PC-3 (cell line): ENCODE measurements at regions not wholly inside any gene's neighbourhood (a gene's known extent, or its start where the extent isn't known, plus 50 kb on each side); places are given as distances from the start of the nearest gene placed in this dataset.

ENCODE experiments used
- ATAC-seq: fragments of 200-7000 bp; cut with Tn5 transposase; 2 replicates; pipeline ENCODE4 v1.9.1; 2020; ENCODE audit warnings: mild to moderate bottlenecking, moderate library complexity
- BruUV-seq: library from RNA; stranded (reverse); fragments of 400-500 nt; replicated peaks from 2 replicates; lab custom pipeline; 2021; lab: Mats Ljungman, UMichigan
- CTCF ChIA-PET: fragments of 300-600 bp; sonication (Branson Sonifier 250); formaldehyde crosslinking; loops from one replicate; lab custom pipeline; 2022; ENCODE audit warnings: antibody characterized with exemption; lab: Charles Lee
- POLR2A ChIA-PET: fragments of 300-600 bp; sonication (Branson Sonifier 250); formaldehyde crosslinking; loops from one replicate; lab custom pipeline; 2022; ENCODE audit warnings: antibody characterized with exemption; ENCODE audit not compliant: unreplicated experiment; lab: Charles Lee
- DNase-seq: peaks from one replicate; pipeline ENCODE4 v3.0.0-alpha.2; 2015
- H2AFZ ChIP-seq: fragments of 300-600 bp; sonication (generic); 2 replicates; pipeline ENCODE4 v1.6.0; 2016; ENCODE audit warnings: antibody characterized with exemption, low read length
- H3F3A ChIP-seq: fragments of 300-600 bp; sonication (generic); one replicate; pipeline ENCODE4 v1.6.0; 2017; ENCODE audit warnings: antibody characterized with exemption, low read length, control low read depth, mild to moderate bottlenecking; ENCODE audit not compliant: unreplicated experiment
- H3K27ac ChIP-seq: fragments of 300-600 bp; sonication (generic); 2 replicates; pipeline ENCODE4 v1.5.1; 2016; ENCODE audit warnings: mild to moderate bottlenecking, low read length
- H3K27me3 ChIP-seq: fragments of 300-600 bp; sonication (generic); 2 replicates; pipeline ENCODE4 v1.6.1; 2016; ENCODE audit warnings: low read length, mixed read lengths
- H3K36me3 ChIP-seq: fragments of 300-600 bp; sonication (generic); 2 replicates; pipeline ENCODE4 v1.6.1; 2016; ENCODE audit warnings: low read depth, mixed run types, low read length, mixed read lengths
- H3K4me1 ChIP-seq: fragments of 300-600 bp; sonication (generic); 2 replicates; pipeline ENCODE4 v1.5.1; 2016; ENCODE audit warnings: low read length; ENCODE audit not compliant: insufficient read depth
- H3K4me2 ChIP-seq: fragments of 300-600 bp; sonication (generic); 2 replicates; pipeline ENCODE4 v1.6.0; 2016; ENCODE audit warnings: low read length
- H3K4me3 ChIP-seq: fragments of 300-600 bp; sonication (generic); 2 replicates; pipeline ENCODE4 v1.5.1; 2016; ENCODE audit warnings: mild to moderate bottlenecking, low read length, mixed read lengths
- H3K79me2 ChIP-seq: fragments of 300-600 bp; sonication (generic); 2 replicates; pipeline ENCODE4 v1.6.1; 2017; ENCODE audit warnings: low read length, mixed read lengths
- H3K9ac ChIP-seq: fragments of 300-600 bp; sonication (generic); 2 replicates; pipeline ENCODE4 v1.6.0; 2016; ENCODE audit warnings: mild to moderate bottlenecking, low read length
- H3K9me2 ChIP-seq: fragments of 300-600 bp; sonication (generic); replicated peaks from 2 replicates; pipeline ENCODE4 v1.6.1; 2016; ENCODE audit warnings: mixed run types, low read length, mixed read lengths
- H3K9me3 ChIP-seq: fragments of 300-600 bp; sonication (generic); 2 replicates; pipeline ENCODE4 v1.6.1; 2016; ENCODE audit warnings: low read length, mixed read lengths
- H4K20me1 ChIP-seq: fragments of 300-600 bp; sonication (generic); 2 replicates; pipeline ENCODE4 v1.6.1; 2016; ENCODE audit warnings: low read length, mixed read lengths
- CTCF ChIP-seq: fragments of 300-600 bp; sonication (generic); conservative IDR thresholded peaks from 2 replicates; pipeline ENCODE4 v1.5.1; 2017; ENCODE audit warnings: antibody characterized with exemption, low read depth, mild to moderate bottlenecking, low read length
- EZH2 ChIP-seq: fragments of 300-600 bp; sonication (generic); IDR thresholded peaks from one replicate; pipeline ENCODE4 v1.6.1; 2017; ENCODE audit warnings: antibody characterized with exemption, mild to moderate bottlenecking, low read length; ENCODE audit not compliant: unreplicated experiment
- EZH2phosphoT487 ChIP-seq: fragments of 300-600 bp; sonication (generic); IDR thresholded peaks from 2 replicates; pipeline ENCODE4 v1.6.1; 2018; ENCODE audit warnings: mild to moderate bottlenecking, antibody characterized with exemption, low read length, borderline replicate concordance
- intact Hi-C: fragments of 100-400 bp; cut with micrococcal nuclease; formaldehyde crosslinking; loops from 2 replicates; pipeline ENCODE4 v1.9.0; 2023

- no peaks in the 10 kb centered on the region for H3K4me1 ChIP-seq
- no peak overlapping the region for H3K4me2 ChIP-seq
- no peaks in the 10 kb centered on the region for H3F3A ChIP-seq
- no peak overlapping the region for H2AFZ ChIP-seq
- DNase-seq, result no peak
- ChIA-PET CTCF (no interaction called here), POLR2A (no interaction called here)
- BruUV-seq, result no TSS peak
- intact Hi-C loops, result no loop called here
- H3K27me3 ChIP-seq, result no peaks in the 10 kb centered on the region
- TF ChIP-seq CTCF (no peak), EZH2 (no peak), EZH2phosphoT487 (no peak)
- no peaks in the 10 kb centered on the region for H3K9me2 ChIP-seq
- no peak overlapping the region for H3K9ac ChIP-seq
- H4K20me1 ChIP-seq, result no peaks in the 10 kb centered on the region
- H3K79me2 ChIP-seq, result no peaks in the 10 kb centered on the region
- ATAC-seq, result no peak
- H3K9me3 ChIP-seq, result no peaks in the 10 kb centered on the region
- no peaks in the 10 kb centered on the region for H3K36me3 ChIP-seq
- no peak overlapping the region for H3K4me3 ChIP-seq
- H3K27ac ChIP-seq, result no peak overlapping the region
Observed at GRCh38 chr6:168744861-168745260, 303.9 kb downstream of the SMOC2 start.

GRCh38 chr6:168741942-168742782, 301.2 kb downstream of the SMOC2 start:
- ChIA-PET POLR2A (no interaction called here), CTCF (no interaction called here)
- no TSS peak for BruUV-seq
- Histone ChIP-seq H3K9me2 (no peaks in the 10 kb centered on the region), H3K79me2 (no peaks in the 10 kb centered on the region), H3K9ac (no peak overlapping the region), H3K27me3 (no peaks in the 10 kb centered on the region), H3K4me1 (no peaks in the 10 kb centered on the region), H3K4me2 (no peak overlapping the region), H3K27ac (no peak overlapping the region), H3F3A (no peaks in the 10 kb centered on the region), H3K36me3 (no peaks in the 10 kb centered on the region), H4K20me1 (no peaks in the 10 kb centered on the region), H3K4me3 (no peak overlapping the region), H3K9me3 (no peaks in the 10 kb centered on the region), H2AFZ (no peak overlapping the region)
- no peak for DNase-seq
- TF ChIP-seq EZH2 (no peak), EZH2phosphoT487 (no peak), CTCF (no peak)
- intact Hi-C loops, result no loop called here
- no peak for ATAC-seq

GRCh38 chr6:168741305-168741704, 300.3 kb downstream of the SMOC2 start:
- H3F3A ChIP-seq, result no peaks in the 10 kb centered on the region
- BruUV-seq, result no TSS peak
- H3K79me2 ChIP-seq, result no peaks in the 10 kb centered on the region
- H3K9me3 ChIP-seq, result no peaks in the 10 kb centered on the region
- no peak overlapping the region for H3K4me3 ChIP-seq
- TF ChIP-seq CTCF (no peak), EZH2phosphoT487 (no peak), EZH2 (no peak)
- H3K27me3 ChIP-seq, result no peaks in the 10 kb centered on the region
- ATAC-seq (no peak), DNase-seq (no peak)
- ChIA-PET POLR2A (no interaction called here), CTCF (no interaction called here)
- no peaks in the 10 kb centered on the region for H3K36me3 ChIP-seq
- H4K20me1 ChIP-seq, result no peaks in the 10 kb centered on the region
- no peak overlapping the region for H2AFZ ChIP-seq
- H3K9me2 ChIP-seq, result no peaks in the 10 kb centered on the region
- no peak overlapping the region for H3K4me2 ChIP-seq
- H3K4me1 ChIP-seq, result no peaks in the 10 kb centered on the region
- intact Hi-C loops, result no loop called here
- H3K9ac ChIP-seq, result no peak overlapping the region
- H3K27ac ChIP-seq, result no peak overlapping the region
